ENCODE measurements at regions not wholly inside any gene's neighbourhood (a gene's known extent, or its start where the extent isn't known, plus 50 kb on each side); places are given as distances from the start of the nearest gene placed in this dataset.
"Not testable (repeated sequence)": the region's sequence is repeated elsewhere in the genome, so short reads cannot be mapped to it uniquely, and the experiment has no call there.

DNA sequence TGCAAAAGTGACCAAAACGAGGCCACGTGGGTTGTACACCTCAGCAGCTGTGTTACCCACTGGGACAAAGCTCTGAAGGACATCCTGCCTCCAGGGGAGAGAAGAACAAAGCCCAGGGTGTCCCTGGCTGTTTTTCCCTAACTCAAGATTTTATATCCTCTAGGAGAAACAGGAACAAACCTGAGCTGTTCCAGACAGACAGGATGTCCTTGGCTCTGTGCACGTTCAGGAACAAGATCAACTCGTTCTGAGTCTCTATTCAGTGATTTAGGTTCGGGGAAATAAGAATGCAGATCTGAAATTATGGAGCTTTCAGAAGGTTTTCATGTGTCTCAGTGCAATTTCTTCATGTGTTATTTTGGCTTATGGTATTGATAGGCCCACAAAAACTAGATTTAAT is 465.3 kb downstream of the TMEM121 start:
- not testable (repeated sequence) for H3K27me3 Mint-ChIP-seq (ENCODE audit: insufficient read depth, low read depth, poor library complexity); H3K4me1 Mint-ChIP-seq; H3K27ac Mint-ChIP-seq; H3K79me2 ChIP-seq (replicated peaks; ENCODE audit: insufficient read depth); H3K4me3 ChIP-seq; DNase-seq (ENCODE audit: low spot score); H3K27ac ChIP-seq (ENCODE audit: low read depth); H3K4me1 ChIP-seq (ENCODE audit: insufficient read depth); H3K4me3 Mint-ChIP-seq; H3K27me3 ChIP-seq (ENCODE audit: insufficient read depth); H4K20me1 ChIP-seq (replicated peaks; ENCODE audit: insufficient read depth); H2AFZ ChIP-seq; H3F3A ChIP-seq (replicated peaks; ENCODE audit: low read depth); H3K4me2 ChIP-seq; H3K36me3 ChIP-seq (ENCODE audit: insufficient read depth); ATAC-seq; H3K9me2 ChIP-seq (ENCODE audit: insufficient read depth)
- H3K9me3 Mint-ChIP-seq, result peaks cover 86% of the 10 kb centered on the region
- H3K36me3 Mint-ChIP-seq (ENCODE audit: low read depth), result peaks cover 24% of the 10 kb centered on the region

DNA sequence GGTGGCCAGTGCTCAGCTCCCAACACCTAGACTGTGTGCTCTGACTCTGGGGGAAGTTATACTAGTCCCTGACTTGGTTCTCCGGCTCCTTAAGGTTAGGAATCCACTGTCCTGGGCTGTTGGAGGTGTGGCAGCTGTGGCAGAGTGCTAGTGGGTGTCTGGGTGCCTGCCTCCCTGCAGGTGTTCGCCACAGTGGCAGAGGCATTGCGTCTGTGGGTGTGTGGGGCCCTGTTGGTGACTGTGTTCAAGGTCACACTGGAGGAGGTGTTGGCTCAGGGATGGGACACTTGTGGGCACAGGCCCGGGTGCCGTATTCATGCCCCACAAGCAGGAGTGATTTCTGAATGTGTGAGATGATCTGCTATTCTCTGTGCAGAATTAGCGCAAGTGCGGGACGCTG is 467.4 kb downstream of the TMEM121 start:
- H3K27ac ChIP-seq (ENCODE audit: low read depth), result no peak overlapping the region
- Mint-ChIP-seq H3K27ac (no peak overlapping the region), H3K4me3 (no peak overlapping the region), H3K27me3 (ENCODE audit: insufficient read depth, low read depth, poor library complexity) (peaks cover 7% of the 10 kb centered on the region), H3K4me1 (no peaks in the 10 kb centered on the region), H3K36me3 (ENCODE audit: low read depth) (peaks cover 20% of the 10 kb centered on the region), H3K9me3 (peaks cover 83% of the 10 kb centered on the region)
- DNase-seq (ENCODE audit: low spot score) (no peak), ATAC-seq (no peak)
- no peaks in the 10 kb centered on the region for H3K4me1 ChIP-seq (ENCODE audit: insufficient read depth)
- TF ChIP-seq, protein P1, sequence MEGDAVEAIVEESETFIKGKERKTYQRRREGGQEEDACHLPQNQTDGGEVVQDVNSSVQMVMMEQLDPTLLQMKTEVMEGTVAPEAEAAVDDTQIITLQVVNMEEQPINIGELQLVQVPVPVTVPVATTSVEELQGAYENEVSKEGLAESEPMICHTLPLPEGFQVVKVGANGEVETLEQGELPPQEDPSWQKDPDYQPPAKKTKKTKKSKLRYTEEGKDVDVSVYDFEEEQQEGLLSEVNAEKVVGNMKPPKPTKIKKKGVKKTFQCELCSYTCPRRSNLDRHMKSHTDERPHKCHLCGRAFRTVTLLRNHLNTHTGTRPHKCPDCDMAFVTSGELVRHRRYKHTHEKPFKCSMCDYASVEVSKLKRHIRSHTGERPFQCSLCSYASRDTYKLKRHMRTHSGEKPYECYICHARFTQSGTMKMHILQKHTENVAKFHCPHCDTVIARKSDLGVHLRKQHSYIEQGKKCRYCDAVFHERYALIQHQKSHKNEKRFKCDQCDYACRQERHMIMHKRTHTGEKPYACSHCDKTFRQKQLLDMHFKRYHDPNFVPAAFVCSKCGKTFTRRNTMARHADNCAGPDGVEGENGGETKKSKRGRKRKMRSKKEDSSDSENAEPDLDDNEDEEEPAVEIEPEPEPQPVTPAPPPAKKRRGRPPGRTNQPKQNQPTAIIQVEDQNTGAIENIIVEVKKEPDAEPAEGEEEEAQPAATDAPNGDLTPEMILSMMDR (conservative IDR thresholded peaks at IDR 0.05; ENCODE audit: low read depth in 2 of 2), result no peak
- TF ChIP-seq STAT1 (IDR thresholded peaks at IDR 0.05; ENCODE audit: unreplicated experiment) (no peak), CREB1 (CRISPR knock-in tag; IDR thresholded peaks at IDR 0.05; ENCODE audit: low read depth) (no peak), POLR2AphosphoS5 (IDR thresholded peaks at IDR 0.05; ENCODE audit: low read depth) (no peak)
- TF ChIP-seq, protein P2, sequence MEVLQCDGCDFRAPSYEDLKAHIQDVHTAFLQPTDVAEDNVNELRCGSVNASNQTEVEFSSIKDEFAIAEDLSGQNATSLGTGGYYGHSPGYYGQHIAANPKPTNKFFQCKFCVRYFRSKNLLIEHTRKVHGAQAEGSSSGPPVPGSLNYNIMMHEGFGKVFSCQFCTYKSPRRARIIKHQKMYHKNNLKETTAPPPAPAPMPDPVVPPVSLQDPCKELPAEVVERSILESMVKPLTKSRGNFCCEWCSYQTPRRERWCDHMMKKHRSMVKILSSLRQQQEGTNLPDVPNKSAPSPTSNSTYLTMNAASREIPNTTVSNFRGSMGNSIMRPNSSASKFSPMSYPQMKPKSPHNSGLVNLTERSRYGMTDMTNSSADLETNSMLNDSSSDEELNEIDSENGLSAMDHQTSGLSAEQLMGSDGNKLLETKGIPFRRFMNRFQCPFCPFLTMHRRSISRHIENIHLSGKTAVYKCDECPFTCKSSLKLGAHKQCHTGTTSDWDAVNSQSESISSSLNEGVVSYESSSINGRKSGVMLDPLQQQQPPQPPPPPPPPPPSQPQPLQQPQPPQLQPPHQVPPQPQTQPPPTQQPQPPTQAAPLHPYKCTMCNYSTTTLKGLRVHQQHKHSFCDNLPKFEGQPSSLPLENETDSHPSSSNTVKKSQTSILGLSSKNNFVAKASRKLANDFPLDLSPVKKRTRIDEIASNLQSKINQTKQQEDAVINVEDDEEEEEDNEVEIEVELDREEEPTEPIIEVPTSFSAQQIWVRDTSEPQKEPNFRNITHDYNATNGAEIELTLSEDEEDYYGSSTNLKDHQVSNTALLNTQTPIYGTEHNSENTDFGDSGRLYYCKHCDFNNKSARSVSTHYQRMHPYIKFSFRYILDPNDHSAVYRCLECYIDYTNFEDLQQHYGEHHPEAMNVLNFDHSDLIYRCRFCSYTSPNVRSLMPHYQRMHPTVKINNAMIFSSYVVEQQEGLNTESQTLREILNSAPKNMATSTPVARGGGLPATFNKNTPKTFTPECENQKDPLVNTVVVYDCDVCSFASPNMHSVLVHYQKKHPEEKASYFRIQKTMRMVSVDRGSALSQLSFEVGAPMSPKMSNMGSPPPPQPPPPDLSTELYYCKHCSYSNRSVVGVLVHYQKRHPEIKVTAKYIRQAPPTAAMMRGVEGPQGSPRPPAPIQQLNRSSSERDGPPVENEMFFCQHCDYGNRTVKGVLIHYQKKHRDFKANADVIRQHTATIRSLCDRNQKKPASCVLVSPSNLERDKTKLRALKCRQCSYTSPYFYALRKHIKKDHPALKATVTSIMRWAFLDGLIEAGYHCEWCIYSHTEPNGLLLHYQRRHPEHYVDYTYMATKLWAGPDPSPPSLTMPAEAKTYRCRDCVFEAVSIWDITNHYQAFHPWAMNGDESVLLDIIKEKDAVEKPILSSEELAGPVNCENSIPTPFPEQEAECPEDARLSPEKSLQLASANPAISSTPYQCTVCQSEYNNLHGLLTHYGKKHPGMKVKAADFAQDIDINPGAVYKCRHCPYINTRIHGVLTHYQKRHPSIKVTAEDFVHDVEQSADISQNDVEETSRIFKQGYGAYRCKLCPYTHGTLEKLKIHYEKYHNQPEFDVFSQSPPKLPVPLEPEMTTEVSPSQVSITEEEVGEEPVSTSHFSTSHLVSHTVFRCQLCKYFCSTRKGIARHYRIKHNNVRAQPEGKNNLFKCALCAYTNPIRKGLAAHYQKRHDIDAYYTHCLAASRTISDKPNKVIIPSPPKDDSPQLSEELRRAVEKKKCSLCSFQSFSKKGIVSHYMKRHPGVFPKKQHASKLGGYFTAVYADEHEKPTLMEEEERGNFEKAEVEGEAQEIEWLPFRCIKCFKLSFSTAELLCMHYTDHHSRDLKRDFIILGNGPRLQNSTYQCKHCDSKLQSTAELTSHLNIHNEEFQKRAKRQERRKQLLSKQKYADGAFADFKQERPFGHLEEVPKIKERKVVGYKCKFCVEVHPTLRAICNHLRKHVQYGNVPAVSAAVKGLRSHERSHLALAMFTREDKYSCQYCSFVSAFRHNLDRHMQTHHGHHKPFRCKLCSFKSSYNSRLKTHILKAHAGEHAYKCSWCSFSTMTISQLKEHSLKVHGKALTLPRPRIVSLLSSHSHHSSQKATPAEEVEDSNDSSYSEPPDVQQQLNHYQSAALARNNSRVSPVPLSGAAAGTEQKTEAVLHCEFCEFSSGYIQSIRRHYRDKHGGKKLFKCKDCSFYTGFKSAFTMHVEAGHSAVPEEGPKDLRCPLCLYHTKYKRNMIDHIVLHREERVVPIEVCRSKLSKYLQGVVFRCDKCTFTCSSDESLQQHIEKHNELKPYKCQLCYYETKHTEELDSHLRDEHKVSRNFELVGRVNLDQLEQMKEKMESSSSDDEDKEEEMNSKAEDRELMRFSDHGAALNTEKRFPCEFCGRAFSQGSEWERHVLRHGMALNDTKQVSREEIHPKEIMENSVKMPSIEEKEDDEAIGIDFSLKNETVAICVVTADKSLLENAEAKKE (CRISPR knock-in tag; IDR thresholded peaks at IDR 0.05), result no peak
- H3K79me2 ChIP-seq (replicated peaks; ENCODE audit: insufficient read depth), result no peaks in the 10 kb centered on the region
- no peaks in the 10 kb centered on the region for H3K9me2 ChIP-seq (ENCODE audit: insufficient read depth)
- H3K4me3 ChIP-seq, result no peak overlapping the region
- H3K4me2 ChIP-seq, result no peak overlapping the region
- no peaks in the 10 kb centered on the region for H3F3A ChIP-seq (replicated peaks; ENCODE audit: low read depth)
- no peaks in the 10 kb centered on the region for H3K36me3 ChIP-seq (ENCODE audit: insufficient read depth)
- no peaks in the 10 kb centered on the region for H3K27me3 ChIP-seq (ENCODE audit: insufficient read depth)
- no peak overlapping the region for H2AFZ ChIP-seq
- H4K20me1 ChIP-seq (replicated peaks; ENCODE audit: insufficient read depth), result no peaks in the 10 kb centered on the region

DNA sequence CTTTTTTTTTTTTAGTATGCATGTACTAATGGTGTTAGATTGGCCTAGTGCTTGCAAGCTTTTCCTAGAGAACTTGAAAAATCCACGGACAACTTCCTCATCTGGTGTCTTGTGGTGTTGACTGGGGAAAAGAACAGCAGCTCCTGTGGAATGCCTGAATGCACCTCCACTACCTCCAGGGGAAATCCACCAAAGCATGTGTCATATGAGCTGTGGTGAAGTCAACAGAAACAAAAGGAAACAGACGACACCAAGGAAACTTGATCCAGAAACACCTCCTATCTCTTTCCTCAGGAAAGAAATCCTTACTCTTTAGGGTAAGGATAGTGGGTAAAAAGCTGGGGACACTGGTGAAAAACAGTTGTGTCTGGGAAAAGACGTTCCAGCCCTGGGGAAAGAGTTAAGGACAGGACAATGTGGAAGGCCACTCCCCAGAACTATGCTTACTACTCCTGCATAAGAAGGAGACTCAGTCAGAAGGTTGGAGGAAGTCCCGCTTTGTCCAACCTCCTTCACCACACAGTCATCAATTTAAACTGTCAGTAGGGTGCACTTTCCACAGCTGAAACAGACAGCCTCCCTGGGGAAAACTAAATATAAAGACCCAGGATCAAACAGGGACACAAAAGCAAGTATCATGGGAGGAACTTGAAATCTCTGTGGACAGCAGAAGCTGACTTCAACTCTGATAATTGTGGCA is 468.8 kb downstream of the TMEM121 start:
- not testable (repeated sequence) for H4K20me1 ChIP-seq (replicated peaks; ENCODE audit: insufficient read depth); H3K36me3 ChIP-seq (ENCODE audit: insufficient read depth); H3K4me1 Mint-ChIP-seq; H3K4me3 Mint-ChIP-seq; ATAC-seq; H3K4me1 ChIP-seq (ENCODE audit: insufficient read depth); H3K4me2 ChIP-seq; DNase-seq (ENCODE audit: low spot score); H3K27ac ChIP-seq (ENCODE audit: low read depth); H3K9me2 ChIP-seq (ENCODE audit: insufficient read depth); H2AFZ ChIP-seq; H3K27me3 Mint-ChIP-seq (ENCODE audit: insufficient read depth, low read depth, poor library complexity); H3K27me3 ChIP-seq (ENCODE audit: insufficient read depth); H3F3A ChIP-seq (replicated peaks; ENCODE audit: low read depth); H3K79me2 ChIP-seq (replicated peaks; ENCODE audit: insufficient read depth); H3K27ac Mint-ChIP-seq; H3K4me3 ChIP-seq
- Mint-ChIP-seq H3K9me3 (peaks cover 87% of the 10 kb centered on the region), H3K36me3 (ENCODE audit: low read depth) (peaks cover 33% of the 10 kb centered on the region)
